Activated naive CD8-positive, alpha-beta T cell (primary cell): ENCODE measurements at regions not wholly inside any gene's neighbourhood (a gene's known extent, or its start where the extent isn't known, plus 50 kb on each side); places are given as distances from the start of the nearest gene placed in this dataset.
"Not testable (repeated sequence)": the region's sequence is repeated elsewhere in the genome, so short reads cannot be mapped to it uniquely, and the experiment has no call there.

Source experiments
- H3K27ac Mint-ChIP-seq: one replicate; pipeline ENCODE4 v1.8.0; 2021; ENCODE audit warnings: mixed read lengths
- H3K27me3 Mint-ChIP-seq: one replicate; pipeline ENCODE4 v1.8.0; 2021; ENCODE audit warnings: mixed read lengths
- H3K36me3 Mint-ChIP-seq: one replicate; pipeline ENCODE4 v1.8.0; 2021; ENCODE audit warnings: mixed read lengths
- H3K4me1 Mint-ChIP-seq: one replicate; pipeline ENCODE4 v1.8.0; 2021; ENCODE audit warnings: low read depth, mixed read lengths
- H3K4me3 Mint-ChIP-seq: one replicate; pipeline ENCODE4 v1.8.0; 2021; ENCODE audit warnings: mild to moderate bottlenecking, mixed read lengths
- H3K9me3 Mint-ChIP-seq: one replicate; pipeline ENCODE4 v1.8.0; 2021; ENCODE audit warnings: low read depth, mixed read lengths

DNA sequence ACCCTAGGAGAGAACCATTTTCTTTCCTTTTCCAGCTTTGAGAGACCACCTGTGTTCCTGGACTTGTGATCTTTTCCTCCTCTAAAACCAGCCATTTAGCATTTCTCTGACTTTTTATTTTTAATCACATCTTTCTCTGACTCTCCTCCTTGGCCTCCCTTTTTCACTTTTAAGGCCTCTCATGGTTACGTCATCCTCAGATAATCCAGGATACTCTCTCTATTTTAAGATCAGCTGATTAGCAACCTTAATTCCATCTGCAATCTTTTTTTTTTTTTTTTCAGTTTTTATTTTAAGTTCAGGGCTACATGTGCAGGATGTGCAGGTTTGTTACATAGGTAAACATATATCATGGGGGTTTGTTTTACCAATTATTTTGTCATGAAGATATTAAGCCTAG lies 54.0 kb downstream of the RFPL4B start:
- no peaks in the 10 kb centered on the region for H3K4me1 Mint-ChIP-seq
- no peaks in the 10 kb centered on the region for H3K36me3 Mint-ChIP-seq
- H3K4me3 Mint-ChIP-seq, result no peak overlapping the region
- peaks cover 2% of the 10 kb centered on the region for H3K27me3 Mint-ChIP-seq
- no peak overlapping the region for H3K27ac Mint-ChIP-seq
- H3K9me3 Mint-ChIP-seq, result no peaks in the 10 kb centered on the region

DNA sequence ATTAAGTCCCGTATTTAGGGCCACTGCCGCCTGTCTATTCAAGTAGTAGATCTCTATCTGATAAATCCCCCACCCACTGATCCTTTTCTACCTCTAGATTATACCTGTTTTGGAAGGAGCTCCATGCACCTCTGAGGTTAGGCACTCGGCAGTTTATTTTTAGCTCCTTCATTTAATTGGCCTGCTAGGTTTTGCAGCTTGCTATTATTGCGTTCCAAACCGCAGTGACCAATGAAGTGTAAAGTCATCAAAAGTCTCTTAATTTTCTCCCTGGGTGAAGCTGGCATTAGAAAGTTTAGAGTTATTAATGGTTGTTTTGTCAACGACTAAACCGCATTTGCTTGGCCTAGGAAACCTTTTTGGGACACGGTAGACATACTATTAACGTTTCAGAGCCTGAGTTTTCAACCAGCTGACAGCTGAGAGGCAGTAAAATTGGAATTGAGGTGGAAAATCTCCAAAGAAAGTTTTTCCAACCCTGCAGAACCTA lies 60.0 kb downstream of the RFPL4B start:
- H3K4me1 Mint-ChIP-seq, result no peaks in the 10 kb centered on the region
- H3K27ac Mint-ChIP-seq, result no peak overlapping the region
- H3K36me3 Mint-ChIP-seq, result no peaks in the 10 kb centered on the region
- H3K27me3 Mint-ChIP-seq, result peaks cover 3% of the 10 kb centered on the region
- no peaks in the 10 kb centered on the region for H3K9me3 Mint-ChIP-seq
- no peak overlapping the region for H3K4me3 Mint-ChIP-seq

DNA sequence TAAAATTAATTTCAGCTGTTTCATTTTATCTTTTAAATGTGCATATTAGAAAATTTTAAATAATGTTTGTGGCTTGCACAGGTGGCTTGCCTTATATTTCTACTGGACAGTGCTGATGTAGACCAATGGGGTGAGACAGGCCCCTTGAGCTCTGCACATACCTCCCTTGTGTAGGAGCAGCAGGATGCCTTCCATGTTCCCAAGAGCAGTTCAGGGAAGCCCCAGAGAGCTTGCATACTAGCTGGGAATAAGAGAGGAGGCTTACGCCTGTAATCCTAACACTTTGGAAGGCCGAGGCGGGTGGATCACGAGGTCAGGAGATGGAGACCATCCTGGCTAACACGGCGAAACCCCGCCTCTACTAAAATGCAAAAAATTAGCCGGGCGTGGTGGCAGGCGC lies 61.4 kb downstream of the RFPL4B start:
- no peaks in the 10 kb centered on the region for H3K4me1 Mint-ChIP-seq
- H3K4me3 Mint-ChIP-seq, result no peak overlapping the region
- peaks cover 3% of the 10 kb centered on the region for H3K27me3 Mint-ChIP-seq
- no peaks in the 10 kb centered on the region for H3K36me3 Mint-ChIP-seq
- no peak overlapping the region for H3K27ac Mint-ChIP-seq
- H3K9me3 Mint-ChIP-seq, result no peaks in the 10 kb centered on the region

DNA sequence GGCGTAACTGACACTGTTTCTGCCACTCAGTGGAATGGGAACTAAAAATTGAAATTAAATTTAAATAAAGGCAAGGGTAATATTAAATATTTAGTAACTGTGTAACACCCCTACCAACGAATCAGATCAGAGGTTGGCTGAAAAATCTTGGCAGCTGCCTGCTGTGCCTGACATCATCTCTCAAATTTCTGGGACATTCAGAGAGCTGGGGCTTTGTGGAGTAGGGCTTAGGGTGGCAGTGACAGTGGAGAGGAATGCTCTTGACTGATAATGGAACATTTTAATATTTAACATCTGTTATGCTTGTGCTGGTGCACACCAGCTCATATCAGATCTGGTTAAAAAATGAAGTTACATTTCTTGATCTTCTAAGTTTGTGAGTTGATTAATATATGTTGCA lies 62.2 kb downstream of the RFPL4B start:
- H3K27me3 Mint-ChIP-seq, result peaks cover 6% of the 10 kb centered on the region
- no peaks in the 10 kb centered on the region for H3K9me3 Mint-ChIP-seq
- H3K4me3 Mint-ChIP-seq, result no peak overlapping the region
- no peaks in the 10 kb centered on the region for H3K4me1 Mint-ChIP-seq
- H3K36me3 Mint-ChIP-seq, result no peaks in the 10 kb centered on the region
- no peak overlapping the region for H3K27ac Mint-ChIP-seq

- Mint-ChIP-seq H3K4me1 (no peaks in the 10 kb centered on the region), H3K9me3 (no peaks in the 10 kb centered on the region), H3K4me3 (no peak overlapping the region), H3K27ac (no peak overlapping the region), H3K36me3 (no peaks in the 10 kb centered on the region), H3K27me3 (peaks cover 6% of the 10 kb centered on the region)
These were observed 66.7 kb downstream of the RFPL4B start for GRCh38 chr6:112413780-112414179.

- Mint-ChIP-seq H3K27me3 (peaks cover 4% of the 10 kb centered on the region), H3K36me3 (no peaks in the 10 kb centered on the region), H3K4me3 (no peak overlapping the region), H3K27ac (no peak overlapping the region), H3K4me1 (no peaks in the 10 kb centered on the region), H3K9me3 (no peaks in the 10 kb centered on the region)
These were observed 68.2 kb downstream of the RFPL4B start for GRCh38 chr6:112415366-112415765.

DNA sequence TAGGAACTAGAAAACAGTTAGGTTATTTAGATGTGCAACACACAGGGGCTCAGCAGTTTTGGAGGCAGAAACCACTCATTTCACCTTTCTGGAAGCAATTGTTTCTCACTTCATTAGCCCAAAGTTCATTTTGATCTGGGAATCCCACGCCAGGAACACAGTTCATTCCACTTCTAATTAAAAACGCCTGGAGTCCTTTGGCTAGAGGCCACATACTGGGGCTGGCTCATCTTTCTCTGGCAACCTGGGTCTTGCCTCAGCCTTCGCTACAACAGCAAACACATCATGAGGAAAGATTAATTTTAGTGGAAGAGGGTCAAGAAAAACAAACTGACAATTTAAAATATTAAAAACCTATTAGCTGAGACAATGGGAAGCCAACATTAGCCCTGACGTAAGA lies 69.7 kb downstream of the RFPL4B start:
- no peak overlapping the region for H3K4me3 Mint-ChIP-seq
- H3K4me1 Mint-ChIP-seq, result no peaks in the 10 kb centered on the region
- no peaks in the 10 kb centered on the region for H3K9me3 Mint-ChIP-seq
- H3K27me3 Mint-ChIP-seq, result peaks cover 4% of the 10 kb centered on the region
- no peak overlapping the region for H3K27ac Mint-ChIP-seq
- H3K36me3 Mint-ChIP-seq, result no peaks in the 10 kb centered on the region

DNA sequence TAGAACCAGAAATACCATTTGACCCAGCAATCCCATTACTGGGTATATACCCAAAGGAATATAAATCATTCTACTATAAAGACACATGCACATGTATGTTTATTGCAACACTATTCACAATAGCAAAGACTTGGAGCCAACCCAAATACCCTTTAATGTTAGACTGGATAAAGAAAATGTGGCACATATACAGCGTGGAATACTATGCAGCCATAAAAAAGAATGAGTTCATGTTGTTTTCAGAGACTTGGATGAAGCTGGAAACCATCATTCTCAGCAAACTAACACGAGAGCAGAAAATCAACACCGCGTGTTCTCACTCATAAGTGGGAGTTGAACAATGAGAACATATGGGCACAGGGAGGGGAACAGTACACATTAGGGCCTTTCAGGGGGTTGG lies 79.9 kb downstream of the RFPL4B start:
- not testable (repeated sequence) for H3K36me3 Mint-ChIP-seq, H3K4me1 Mint-ChIP-seq, H3K9me3 Mint-ChIP-seq, H3K4me3 Mint-ChIP-seq, H3K27ac Mint-ChIP-seq, H3K27me3 Mint-ChIP-seq

DNA sequence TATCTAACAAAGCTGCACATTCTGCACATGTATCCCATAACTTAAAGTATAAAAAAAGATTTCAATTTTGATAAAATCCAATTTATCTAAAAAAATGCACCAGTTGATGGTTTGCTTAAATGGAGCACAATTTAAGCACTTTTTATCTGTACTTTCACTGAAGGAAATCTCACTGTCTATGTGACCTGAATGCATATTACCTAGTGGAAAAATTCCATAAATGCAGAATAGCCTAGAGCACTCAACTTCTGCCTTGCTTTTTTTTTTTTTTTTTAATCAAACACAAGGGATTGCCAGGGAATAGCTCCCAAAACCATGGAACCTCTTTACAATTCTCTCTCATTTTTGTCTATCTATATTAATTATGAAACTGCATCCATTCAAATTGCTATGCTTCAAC lies 80.4 kb downstream of the RFPL4B start:
- Mint-ChIP-seq H3K36me3 (no peaks in the 10 kb centered on the region), H3K27ac (no peak overlapping the region), H3K4me3 (no peak overlapping the region), H3K4me1 (no peaks in the 10 kb centered on the region), H3K27me3 (peaks cover 1% of the 10 kb centered on the region), H3K9me3 (no peaks in the 10 kb centered on the region)

GRCh38 chr6:112428477-112428876 lies 81.3 kb downstream of the RFPL4B start:
- no peaks in the 10 kb centered on the region for H3K4me1 Mint-ChIP-seq
- H3K4me3 Mint-ChIP-seq, result no peak overlapping the region
- H3K36me3 Mint-ChIP-seq, result no peaks in the 10 kb centered on the region
- H3K9me3 Mint-ChIP-seq, result no peaks in the 10 kb centered on the region
- H3K27me3 Mint-ChIP-seq, result no peaks in the 10 kb centered on the region
- no peak overlapping the region for H3K27ac Mint-ChIP-seq

DNA sequence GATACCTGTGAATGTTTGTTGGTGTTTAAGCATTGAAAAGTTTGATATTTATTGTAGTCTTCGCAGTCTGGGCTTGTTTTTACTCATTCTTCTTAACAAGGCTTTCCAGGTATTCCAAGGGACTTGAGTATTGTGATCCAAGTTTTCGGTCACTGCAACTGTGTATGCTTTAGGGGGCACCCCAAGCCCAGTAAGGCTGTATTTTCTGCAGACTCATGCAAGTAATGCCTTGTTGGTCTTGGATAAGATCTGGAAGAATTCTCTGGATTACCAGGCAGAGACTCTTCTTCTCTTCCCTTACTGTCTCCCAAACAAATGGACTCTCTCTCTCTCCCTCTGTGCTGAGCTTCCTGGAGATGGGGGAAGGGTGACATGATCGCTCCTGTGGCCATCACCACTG lies 82.1 kb downstream of the RFPL4B start:
- H3K4me3 Mint-ChIP-seq, result no peak overlapping the region
- H3K4me1 Mint-ChIP-seq, result no peaks in the 10 kb centered on the region
- H3K36me3 Mint-ChIP-seq, result no peaks in the 10 kb centered on the region
- no peaks in the 10 kb centered on the region for H3K27me3 Mint-ChIP-seq
- no peaks in the 10 kb centered on the region for H3K9me3 Mint-ChIP-seq
- H3K27ac Mint-ChIP-seq, result no peak overlapping the region

DNA sequence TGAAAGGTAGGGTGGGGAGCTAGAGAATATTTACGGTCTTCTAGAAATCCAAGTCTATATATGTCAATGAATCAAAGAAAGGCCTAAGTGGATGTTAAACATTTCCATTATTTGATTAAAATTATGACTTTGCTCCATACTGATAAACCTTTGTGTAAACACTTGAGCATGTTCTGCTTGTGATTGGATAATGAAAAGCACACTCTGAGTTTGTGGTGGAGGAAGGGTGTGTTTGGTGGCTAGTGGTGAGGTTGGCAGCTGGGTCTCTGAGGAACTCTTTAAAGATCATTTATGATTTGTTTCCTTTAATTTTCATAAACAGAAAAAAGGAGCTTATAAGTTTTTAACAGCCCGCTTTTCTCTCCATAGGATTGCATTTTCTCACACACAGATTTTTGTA lies 84.7 kb downstream of the RFPL4B start:
- H3K36me3 Mint-ChIP-seq, result no peaks in the 10 kb centered on the region
- no peaks in the 10 kb centered on the region for H3K27me3 Mint-ChIP-seq
- H3K27ac Mint-ChIP-seq, result no peak overlapping the region
- no peaks in the 10 kb centered on the region for H3K4me1 Mint-ChIP-seq
- H3K9me3 Mint-ChIP-seq, result no peaks in the 10 kb centered on the region
- no peak overlapping the region for H3K4me3 Mint-ChIP-seq

DNA sequence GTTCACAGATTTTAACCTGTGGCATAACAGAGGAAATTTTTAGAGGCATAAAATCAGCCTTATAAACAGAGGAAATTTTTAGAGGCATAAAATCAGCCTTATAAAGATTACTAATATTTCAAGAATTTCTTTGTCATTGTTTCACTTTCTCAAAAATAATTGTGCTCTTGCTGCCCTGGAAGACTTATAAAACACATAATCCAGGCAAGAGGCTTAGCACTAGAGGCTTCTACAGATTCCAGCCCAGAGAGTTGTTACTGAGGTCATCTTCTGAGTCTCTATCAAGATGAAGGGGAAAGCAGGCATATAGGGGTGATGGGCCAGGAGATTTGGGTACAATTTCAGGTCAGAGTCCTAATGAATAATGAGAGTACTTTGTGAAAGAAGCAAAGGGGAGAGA lies 85.7 kb downstream of the RFPL4B start:
- peaks cover 1% of the 10 kb centered on the region for H3K27me3 Mint-ChIP-seq
- no peak overlapping the region for H3K4me3 Mint-ChIP-seq
- H3K4me1 Mint-ChIP-seq, result no peaks in the 10 kb centered on the region
- H3K9me3 Mint-ChIP-seq, result no peaks in the 10 kb centered on the region
- no peak overlapping the region for H3K27ac Mint-ChIP-seq
- H3K36me3 Mint-ChIP-seq, result no peaks in the 10 kb centered on the region

DNA sequence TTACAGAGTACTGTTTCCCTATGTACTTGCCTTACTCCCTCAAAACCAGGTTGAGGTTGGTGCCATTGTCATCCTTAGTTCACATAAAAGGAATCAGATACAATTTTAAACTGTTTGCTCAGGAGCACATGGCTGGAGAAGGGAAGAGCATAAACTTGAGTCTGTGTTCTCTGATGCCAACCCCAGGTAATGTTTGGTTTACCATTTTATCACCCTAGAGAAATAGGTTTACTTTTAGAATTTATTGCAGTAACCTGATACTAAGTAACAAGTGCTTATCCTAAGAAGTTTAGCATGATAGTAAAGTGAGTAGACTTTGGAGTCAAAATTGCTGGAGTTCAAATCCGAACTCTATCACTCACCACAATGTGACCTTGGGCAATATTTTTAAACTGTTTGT lies 86.3 kb downstream of the RFPL4B start:
- H3K4me1 Mint-ChIP-seq, result no peaks in the 10 kb centered on the region
- H3K4me3 Mint-ChIP-seq, result no peak overlapping the region
- no peak overlapping the region for H3K27ac Mint-ChIP-seq
- no peaks in the 10 kb centered on the region for H3K36me3 Mint-ChIP-seq
- no peaks in the 10 kb centered on the region for H3K9me3 Mint-ChIP-seq
- peaks cover 2% of the 10 kb centered on the region for H3K27me3 Mint-ChIP-seq

- Mint-ChIP-seq H3K36me3 (no peaks in the 10 kb centered on the region), H3K9me3 (no peaks in the 10 kb centered on the region), H3K27me3 (peaks cover 2% of the 10 kb centered on the region), H3K4me3 (no peak overlapping the region), H3K4me1 (no peaks in the 10 kb centered on the region), H3K27ac (no peak overlapping the region)
These were observed 87.8 kb downstream of the RFPL4B start for GRCh38 chr6:112434896-112435435.

GRCh38 chr6:112437058-112437457 lies 89.9 kb downstream of the RFPL4B start:
- Mint-ChIP-seq H3K4me1 (no peaks in the 10 kb centered on the region), H3K9me3 (no peaks in the 10 kb centered on the region), H3K4me3 (no peak overlapping the region), H3K36me3 (no peaks in the 10 kb centered on the region), H3K27me3 (peaks cover 2% of the 10 kb centered on the region), H3K27ac (no peak overlapping the region)
